Endothelial cell of umbilical vein (primary cell): ENCODE measurements at regions not wholly inside any gene's neighbourhood (a gene's known extent, or its start where the extent isn't known, plus 50 kb on each side); places are given as distances from the start of the nearest gene placed in this dataset.

Experiments used
- BruUV-seq: library from RNA; stranded (reverse); fragments of 400-500 nt; replicated peaks from 2 replicates; lab custom pipeline; 2021; lab: Mats Ljungman, UMichigan
- CTCF ChIA-PET: fragments of 300-600, 350-600 bp; sonication (Branson Sonifier 250); formaldehyde crosslinking; loops from one replicate; lab custom pipeline; 2021; ENCODE audit warnings: antibody characterized with exemption, inconsistent platforms; lab: Charles Lee
- POLR2A ChIA-PET: fragments of 300-600, 350-600 bp; sonication (Branson Sonifier 250); formaldehyde crosslinking; loops from one replicate; lab custom pipeline; 2021; ENCODE audit warnings: antibody characterized with exemption, inconsistent platforms; lab: Charles Lee
- DNase-seq: peaks from one replicate; pipeline ENCODE4 v3.0.0-alpha.2; 2011; ENCODE audit warnings: low read depth, low spot score
- FAIRE-seq: peaks from 2 replicates; lab custom pipeline; 2011; peaks lifted over from hg19 to GRCh38; lab: Jason Lieb, UNC
- H2AFZ ChIP-seq: 2 replicates; pipeline ENCODE4 v1.6.0; 2012; ENCODE audit warnings: low read depth, low read length, control low read depth, inconsistent platforms
- H3K27ac ChIP-seq: 2 replicates; pipeline ENCODE4 v1.5.1; 2011; ENCODE audit warnings: low read depth, mild to moderate bottlenecking, control low read depth, low read length, moderate library complexity; ENCODE audit not compliant: insufficient read depth
- H3K27me3 ChIP-seq, 2 experiments: 2 replicates each; pipeline versions ENCODE4 v1.6.0 to v1.6.1; 2011; ENCODE audit warnings: low read length in 2 of 2, mixed read lengths in 1 of 2; ENCODE audit not compliant: control insufficient read depth in 2 of 2, insufficient read depth in 2 of 2
- H3K36me3 ChIP-seq, 2 experiments: 2 replicates in 1 of 2; 3 replicates in 1 of 2; pipeline ENCODE4 v1.5.1; 2011; ENCODE audit warnings: low read length in 2 of 2, mild to moderate bottlenecking in 1 of 2, moderate library complexity in 1 of 2; ENCODE audit not compliant: control insufficient read depth in 2 of 2, insufficient read depth in 2 of 2; ENCODE audit errors: extremely low read depth in 1 of 2
- H3K4me1 ChIP-seq: 3 replicates; pipeline ENCODE4 v1.5.1; 2011; ENCODE audit warnings: mild to moderate bottlenecking, low read length; ENCODE audit not compliant: control insufficient read depth, insufficient read depth; ENCODE audit errors: extremely low read depth
- H3K4me2 ChIP-seq: 2 replicates; pipeline ENCODE4 v1.6.1; 2011; ENCODE audit warnings: low read length, control low read depth, mixed read lengths; ENCODE audit not compliant: insufficient read depth
- H3K4me3 ChIP-seq, 3 experiments: fragments of 200-600 bp in 1 of 3; sonication (generic), shearing (Covaris generic) in 1 of 3; replicated peaks in 1 of 3; 2 replicates each; pipeline ENCODE4 v1.5.1; 2011 to 2016; ENCODE audit warnings: control low read depth in 3 of 3, low read length in 3 of 3, mild to moderate bottlenecking in 2 of 3, inconsistent platforms in 1 of 3, low read depth in 1 of 3, moderate library complexity in 1 of 3; ENCODE audit not compliant: insufficient read depth in 1 of 3
- H3K79me2 ChIP-seq: 2 replicates; pipeline ENCODE4 v1.6.0; 2012; ENCODE audit warnings: low read length, inconsistent platforms; ENCODE audit not compliant: control insufficient read depth, insufficient read depth
- H3K9ac ChIP-seq: replicated peaks from 2 replicates; pipeline ENCODE3; 2011; ENCODE audit warnings: low read length, control low read depth; ENCODE audit not compliant: insufficient read depth; ENCODE audit errors: extremely low read depth
- H3K9me1 ChIP-seq: replicated peaks from 3 replicates; pipeline ENCODE4 v1.6.0; 2011; ENCODE audit warnings: mild to moderate bottlenecking, low read length; ENCODE audit not compliant: control insufficient read depth, insufficient read depth; ENCODE audit errors: extremely low read depth
- H3K9me3 ChIP-seq: replicated peaks from 2 replicates; pipeline ENCODE4 v1.5.1; 2012; ENCODE audit warnings: low read length, inconsistent platforms; ENCODE audit not compliant: control insufficient read depth, insufficient read depth
- H4K20me1 ChIP-seq: replicated peaks from 2 replicates; pipeline ENCODE3; 2011; ENCODE audit warnings: mild to moderate bottlenecking, low read length; ENCODE audit not compliant: control insufficient read depth, insufficient read depth; ENCODE audit errors: extremely low read depth
- EZH2 ChIP-seq: IDR thresholded peaks from 2 replicates; pipeline ENCODE4 v1.6.1; 2012; ENCODE audit warnings: borderline replicate concordance, low read depth, mild to moderate bottlenecking, moderate library complexity, low read length, inconsistent platforms; ENCODE audit not compliant: severe bottlenecking
- FOS ChIP-seq: IDR thresholded peaks from 2 replicates; pipeline ENCODE4 v1.6.1; 2011; ENCODE audit warnings: mild to moderate bottlenecking, low read length, moderate library complexity, borderline replicate concordance; ENCODE audit not compliant: insufficient read depth
- GATA2 ChIP-seq: IDR thresholded peaks from 2 replicates; pipeline ENCODE4 v1.7.0; 2011; ENCODE audit warnings: low read depth, mild to moderate bottlenecking, moderate library complexity, mixed read lengths, low read length; ENCODE audit not compliant: insufficient read length, insufficient read depth
- JUN ChIP-seq: IDR thresholded peaks from 2 replicates; pipeline ENCODE4 v1.6.1; 2011; ENCODE audit warnings: borderline replicate concordance, low read depth; ENCODE audit not compliant: insufficient read length, insufficient read depth
- MYC ChIP-seq: IDR thresholded peaks from one replicate; pipeline ENCODE4 v1.6.1; 2011; ENCODE audit warnings: mild to moderate bottlenecking, low read depth, low read length
- POLR2A ChIP-seq: IDR thresholded peaks from 2 replicates; pipeline ENCODE4 v1.6.1; 2012; ENCODE audit warnings: low read depth, mild to moderate bottlenecking, control low read depth, low read length
- POLR2AphosphoS5 ChIP-seq: IDR thresholded peaks from 2 replicates; pipeline ENCODE4 v1.6.1; 2012; ENCODE audit warnings: low read depth, mild to moderate bottlenecking, control low read depth, low read length, moderate library complexity; ENCODE audit not compliant: insufficient read depth
- dilution Hi-C: fragments of 300-500 bp; cut with MboI; formaldehyde crosslinking; loops from one replicate; pipeline ENCODE4 v1.15.0; 2019; ENCODE audit warnings: low sequenced_read_pairs; ENCODE audit not compliant: extremely low pct_ligation_motif_present
- intact Hi-C: fragments of 100-400 bp; cut with micrococcal nuclease; formaldehyde crosslinking; loops from one replicate; pipeline ENCODE4 v1.10.0; 2022
- TF ChIP-seq, protein P1 (sequence below), 2 donors: IDR thresholded peaks; 1 replicate in 1 of 2; 2 replicates in 1 of 2; pipeline ENCODE4 v1.5.1; 2011; ENCODE audit warnings: low read length in 2 of 2, mild to moderate bottlenecking in 2 of 2, moderate library complexity in 2 of 2, control low read depth in 1 of 2, inconsistent platforms in 1 of 2, low read depth in 1 of 2; ENCODE audit not compliant: insufficient read depth in 1 of 2; ENCODE audit errors: extremely low read depth in 1 of 2
- TF ChIP-seq, protein P2 (sequence below): IDR thresholded peaks from 2 replicates; pipeline ENCODE4 v1.6.1; 2011; ENCODE audit not compliant: insufficient read depth, insufficient read length

GRCh38 chr2:221276033-221276432, 296.1 kb downstream of the EPHA4 start:
- Histone ChIP-seq H3K27ac (no peak overlapping the region), H3K36me3 (no peaks in the 10 kb centered on the region), H4K20me1 (no peaks in the 10 kb centered on the region), H3K9me1 (no peaks in the 10 kb centered on the region), H2AFZ (no peak overlapping the region), H3K9ac (no peak overlapping the region), H3K9me3 (no peaks in the 10 kb centered on the region), H3K4me3 (no peak overlapping the region), H3K4me1 (no peaks in the 10 kb centered on the region), H3K79me2 (no peaks in the 10 kb centered on the region), H3K27me3 (no peaks in the 10 kb centered on the region), H3K4me2 (no peak overlapping the region)
- BruUV-seq = no TSS peak
- intact Hi-C loops = no loop called here
- TF ChIP-seq FOS = no peak
- TF ChIP-seq POLR2AphosphoS5 = no peak
- TF ChIP-seq MYC = no peak
- TF ChIP-seq GATA2 = no peak
- TF ChIP-seq, protein P1, sequence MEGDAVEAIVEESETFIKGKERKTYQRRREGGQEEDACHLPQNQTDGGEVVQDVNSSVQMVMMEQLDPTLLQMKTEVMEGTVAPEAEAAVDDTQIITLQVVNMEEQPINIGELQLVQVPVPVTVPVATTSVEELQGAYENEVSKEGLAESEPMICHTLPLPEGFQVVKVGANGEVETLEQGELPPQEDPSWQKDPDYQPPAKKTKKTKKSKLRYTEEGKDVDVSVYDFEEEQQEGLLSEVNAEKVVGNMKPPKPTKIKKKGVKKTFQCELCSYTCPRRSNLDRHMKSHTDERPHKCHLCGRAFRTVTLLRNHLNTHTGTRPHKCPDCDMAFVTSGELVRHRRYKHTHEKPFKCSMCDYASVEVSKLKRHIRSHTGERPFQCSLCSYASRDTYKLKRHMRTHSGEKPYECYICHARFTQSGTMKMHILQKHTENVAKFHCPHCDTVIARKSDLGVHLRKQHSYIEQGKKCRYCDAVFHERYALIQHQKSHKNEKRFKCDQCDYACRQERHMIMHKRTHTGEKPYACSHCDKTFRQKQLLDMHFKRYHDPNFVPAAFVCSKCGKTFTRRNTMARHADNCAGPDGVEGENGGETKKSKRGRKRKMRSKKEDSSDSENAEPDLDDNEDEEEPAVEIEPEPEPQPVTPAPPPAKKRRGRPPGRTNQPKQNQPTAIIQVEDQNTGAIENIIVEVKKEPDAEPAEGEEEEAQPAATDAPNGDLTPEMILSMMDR (IDR thresholded peaks at IDR 0.05; ENCODE audit: extremely low read depth in 1 of 2, insufficient read depth in 1 of 2, low read depth in 1 of 2, low read length in 2 of 2) = no peak
- dilution Hi-C loops = no loop called here
- POLR2A ChIA-PET = no interaction called here
- DNase-seq = no peak
- CTCF ChIA-PET = no interaction called here
- FAIRE-seq = no peak

DNA sequence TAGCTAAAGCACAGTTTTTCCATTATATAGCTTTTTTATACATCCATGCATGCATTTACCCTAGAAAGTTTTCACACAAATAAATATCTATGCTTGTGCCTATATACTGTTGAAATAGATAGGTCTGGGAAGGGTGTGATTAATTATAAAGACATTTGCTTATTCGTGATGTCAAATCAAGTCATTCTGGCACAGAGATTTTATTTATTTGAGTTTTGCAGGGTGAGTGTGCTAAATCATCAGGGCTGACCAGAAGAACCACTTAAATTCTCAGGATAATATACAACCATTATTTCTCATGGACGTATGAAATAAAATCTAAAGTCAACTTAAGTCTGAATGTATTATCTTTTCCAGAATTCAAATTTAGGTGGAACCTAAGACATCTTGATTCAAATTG, 295.5 kb downstream of the EPHA4 start:
- no peak overlapping the region for H3K4me3 ChIP-seq
- H3K27ac ChIP-seq = no peak overlapping the region
- FAIRE-seq (no peak), DNase-seq (no peak)
- ChIA-PET POLR2A (no interaction called here), CTCF (no interaction called here)
- TF ChIP-seq FOS (no peak), MYC (no peak), EZH2 (no peak), POLR2A (no peak), JUN (no peak), GATA2 (no peak), POLR2AphosphoS5 (no peak)
- TF ChIP-seq, protein P2, sequence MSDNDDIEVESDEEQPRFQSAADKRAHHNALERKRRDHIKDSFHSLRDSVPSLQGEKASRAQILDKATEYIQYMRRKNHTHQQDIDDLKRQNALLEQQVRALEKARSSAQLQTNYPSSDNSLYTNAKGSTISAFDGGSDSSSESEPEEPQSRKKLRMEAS = no peak
- TF ChIP-seq, protein P1 (IDR thresholded peaks at IDR 0.05; ENCODE audit: extremely low read depth in 1 of 2, insufficient read depth in 1 of 2, low read depth in 1 of 2, low read length in 2 of 2) = no peak
- no peaks in the 10 kb centered on the region for H3K36me3 ChIP-seq
- H3K4me2 ChIP-seq = no peak overlapping the region
- dilution Hi-C loops (no loop called here), intact Hi-C loops (no loop called here)
- H3K9ac ChIP-seq = no peak overlapping the region
- H3K4me1 ChIP-seq = no peaks in the 10 kb centered on the region
- H3K9me3 ChIP-seq = no peaks in the 10 kb centered on the region
- no TSS peak for BruUV-seq
- no peaks in the 10 kb centered on the region for H3K9me1 ChIP-seq
- no peaks in the 10 kb centered on the region for H3K79me2 ChIP-seq
- H4K20me1 ChIP-seq = no peaks in the 10 kb centered on the region
- no peaks in the 10 kb centered on the region for H3K27me3 ChIP-seq
- H2AFZ ChIP-seq = no peak overlapping the region
